CD4-positive, alpha-beta T cell treated with Interleukin-6 for 4 hours (primary cell): ENCODE measurements at regions not wholly inside any gene's neighbourhood (a gene's known extent, or its start where the extent isn't known, plus 50 kb on each side); places are given as distances from the start of the nearest gene placed in this dataset.

Experiments used
- DNase-seq: peaks from one replicate; pipeline ENCODE4 v3.0.0-alpha.2; 2020; ENCODE audit warnings: mixed read lengths

DNA sequence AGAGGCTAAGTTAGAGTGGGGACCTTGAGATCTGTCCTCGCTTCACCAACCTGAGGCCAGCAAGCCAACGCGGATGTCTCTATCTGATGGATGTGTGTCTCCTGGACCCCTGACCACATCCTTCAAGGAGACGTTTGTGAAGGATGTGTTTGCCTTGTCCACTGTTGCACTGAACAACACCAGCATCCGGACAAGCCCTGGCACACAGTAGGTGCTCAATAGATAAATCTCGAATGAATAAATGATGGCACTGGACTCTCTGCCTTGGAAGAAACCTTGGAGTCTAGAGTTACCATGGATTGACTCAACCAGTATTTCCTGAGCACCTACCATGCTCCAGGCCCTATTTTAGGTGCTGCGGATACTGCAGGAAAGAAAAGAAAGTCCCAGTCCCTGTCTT is 97.7 kb upstream of the PTPN1 start:
- DNase-seq: no peak

DNA sequence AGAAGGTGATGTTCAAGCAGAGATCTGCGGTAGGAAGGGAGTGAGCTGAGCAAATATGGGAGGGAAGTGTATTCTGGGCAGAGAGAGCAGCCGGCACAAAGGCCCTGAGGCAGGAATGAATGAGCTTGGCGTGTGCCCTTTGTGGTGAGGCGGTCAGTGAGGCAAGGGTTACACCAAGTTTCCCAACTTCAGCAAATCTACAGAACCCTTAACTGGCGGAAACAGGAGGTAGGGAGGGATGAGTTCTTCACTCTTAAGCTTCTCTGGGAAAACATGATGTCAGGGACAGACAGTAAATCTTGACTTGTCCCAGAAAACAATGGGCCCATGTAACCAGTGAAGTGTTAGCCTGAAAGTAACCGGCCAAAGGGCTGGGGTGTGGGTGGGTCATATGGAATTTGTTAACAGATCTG is 97.1 kb upstream of the PTPN1 start:
- DNase-seq: no peak

DNA sequence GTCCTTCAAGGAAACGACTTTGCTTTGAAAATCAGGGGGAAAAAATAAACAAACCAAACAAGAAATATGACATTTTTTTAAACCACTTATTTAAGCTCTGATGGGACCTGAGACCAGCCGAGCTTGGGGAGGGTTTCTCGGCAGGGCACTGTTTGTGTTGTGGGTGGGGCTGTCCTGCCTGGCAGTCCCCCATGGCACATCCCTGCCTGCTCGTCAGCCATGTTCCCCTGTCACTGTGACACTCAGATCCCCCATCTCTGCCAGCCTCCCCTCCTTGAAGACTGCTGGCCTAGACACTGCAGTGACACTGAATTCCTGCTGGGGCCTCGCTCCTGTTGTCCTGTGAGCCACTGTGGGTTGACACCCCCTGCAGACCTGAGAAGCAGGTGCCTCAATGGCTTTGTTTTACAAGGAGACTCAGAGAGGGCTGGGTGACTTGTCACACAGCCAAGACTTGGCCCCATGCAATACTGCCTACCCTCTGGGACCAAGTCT is 95.1 kb upstream of the PTPN1 start:
- no peak for DNase-seq

DNA sequence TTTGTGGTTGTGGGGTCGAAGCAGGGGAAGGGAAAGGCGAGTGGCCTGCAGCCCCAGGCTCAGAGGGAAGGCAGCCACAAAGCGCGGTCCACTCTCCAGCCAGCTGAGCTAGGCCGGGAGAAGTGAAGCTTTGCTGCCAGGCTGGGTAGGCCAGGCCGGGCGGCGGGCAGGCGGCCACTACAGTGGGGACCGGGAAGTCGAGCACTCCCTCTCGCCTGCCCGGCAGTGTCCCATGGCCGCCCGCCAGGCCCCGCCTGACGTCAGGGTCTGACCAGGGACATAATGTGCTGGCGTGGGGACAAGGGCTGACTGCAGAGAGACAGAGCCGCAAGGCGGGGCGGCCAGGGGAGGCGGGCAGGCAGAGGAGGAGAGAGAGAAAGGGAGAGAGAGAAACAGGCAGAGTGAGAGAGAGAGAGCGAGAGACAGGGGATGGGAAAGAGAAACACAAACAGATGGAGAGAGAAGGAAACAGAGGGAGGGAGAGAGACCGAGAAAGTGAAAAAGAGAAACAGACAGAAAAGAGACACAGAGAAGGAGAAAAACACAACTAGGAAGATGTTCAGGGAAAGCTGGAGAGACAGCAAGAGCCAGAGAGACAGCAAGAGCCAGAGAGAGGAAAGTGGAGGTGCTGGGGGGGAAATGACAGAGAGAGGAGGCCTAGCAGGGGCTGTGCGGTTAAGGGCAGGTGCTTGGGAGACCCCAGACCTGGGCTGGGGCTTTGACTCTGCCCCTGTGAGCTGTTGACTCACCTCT is 94.5 kb upstream of the PTPN1 start:
- DNase-seq: no peak

DNA sequence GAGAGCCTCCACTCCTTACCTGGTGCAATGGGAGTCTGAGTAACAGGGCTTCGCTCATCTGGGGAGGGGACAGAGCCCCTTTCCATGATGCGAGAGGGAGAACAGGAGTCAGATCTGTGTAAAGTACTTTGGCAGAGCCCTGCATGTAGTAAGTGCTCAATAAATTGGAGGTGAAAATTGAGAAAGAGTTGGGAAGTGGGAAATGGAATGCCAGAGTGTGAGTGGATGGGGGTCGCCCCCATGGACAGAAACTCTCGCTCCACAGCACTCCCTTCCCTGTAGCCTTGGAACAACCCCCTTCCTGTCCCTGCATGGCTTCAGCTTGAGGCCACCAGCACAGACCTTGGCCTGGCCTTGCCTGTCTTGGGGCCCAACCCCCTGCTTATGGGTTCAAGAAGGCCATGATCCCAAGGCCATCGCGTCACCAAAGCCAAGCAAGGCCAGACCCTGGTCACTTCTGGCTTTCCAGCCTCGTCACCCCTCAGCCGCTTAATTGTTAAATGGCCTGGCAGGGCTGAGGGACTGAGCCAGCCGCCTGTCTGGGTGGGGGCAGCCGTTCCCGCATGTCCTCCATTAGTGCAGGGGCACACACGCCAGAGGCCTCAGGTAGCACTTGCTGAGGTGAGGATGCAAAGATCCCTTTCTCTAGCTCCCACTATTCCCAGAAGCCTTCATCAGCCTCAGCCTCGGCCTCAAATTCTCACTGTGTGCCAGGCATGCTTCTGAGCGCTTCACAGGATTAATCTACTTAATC is 93.7 kb upstream of the PTPN1 start:
- no peak for DNase-seq

DNA sequence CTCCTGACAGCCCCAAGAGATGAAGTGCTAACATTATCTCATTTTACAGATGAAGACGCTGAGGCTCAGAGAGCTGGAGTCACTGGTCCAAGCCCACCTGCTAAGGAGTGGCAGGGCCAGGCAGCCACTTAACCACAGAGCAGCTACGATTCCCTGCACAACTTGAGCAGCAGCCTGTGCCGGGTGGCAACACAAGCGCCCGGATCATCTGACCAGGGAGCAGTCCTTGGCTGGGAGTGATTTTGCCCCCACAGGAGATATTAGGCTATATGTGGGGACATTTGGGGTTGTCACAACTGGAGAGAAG is 93.2 kb upstream of the PTPN1 start:
- DNase-seq: no peak

DNA sequence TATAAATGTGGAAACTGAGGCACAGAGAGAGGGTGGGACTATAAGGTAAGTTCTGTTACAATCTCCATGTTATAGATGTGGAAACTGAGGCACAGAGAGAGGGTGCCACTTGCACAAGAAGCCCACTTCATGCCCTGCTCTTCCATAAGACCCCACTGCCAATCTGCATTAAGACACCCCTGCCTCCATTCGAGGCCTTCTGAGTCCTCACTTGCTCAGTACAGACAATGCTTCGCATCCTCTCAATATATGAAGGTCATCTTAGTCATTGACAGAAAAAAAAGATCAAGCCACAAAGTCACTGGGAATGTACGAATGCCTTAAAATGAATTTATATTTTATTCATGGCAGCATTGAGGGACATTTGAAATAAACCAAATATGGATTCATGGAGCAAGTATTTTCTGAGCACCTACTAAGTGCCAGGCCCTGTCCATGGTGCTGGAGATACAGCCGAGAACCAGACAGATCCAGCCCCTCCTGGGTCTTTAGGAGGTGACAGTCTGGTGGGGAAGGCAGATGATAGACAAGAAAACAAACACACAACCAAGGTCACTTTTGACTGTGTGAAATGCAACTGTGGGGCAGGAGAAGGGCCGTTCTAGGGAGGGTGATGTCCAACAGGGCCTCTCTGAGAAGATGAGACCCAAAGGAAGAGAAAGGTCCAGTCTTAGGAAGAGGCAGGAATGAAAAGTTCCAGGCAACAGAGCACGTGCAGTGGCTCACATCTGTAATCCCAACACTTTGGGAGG is 92.5 kb upstream of the PTPN1 start:
- no peak for DNase-seq

DNA sequence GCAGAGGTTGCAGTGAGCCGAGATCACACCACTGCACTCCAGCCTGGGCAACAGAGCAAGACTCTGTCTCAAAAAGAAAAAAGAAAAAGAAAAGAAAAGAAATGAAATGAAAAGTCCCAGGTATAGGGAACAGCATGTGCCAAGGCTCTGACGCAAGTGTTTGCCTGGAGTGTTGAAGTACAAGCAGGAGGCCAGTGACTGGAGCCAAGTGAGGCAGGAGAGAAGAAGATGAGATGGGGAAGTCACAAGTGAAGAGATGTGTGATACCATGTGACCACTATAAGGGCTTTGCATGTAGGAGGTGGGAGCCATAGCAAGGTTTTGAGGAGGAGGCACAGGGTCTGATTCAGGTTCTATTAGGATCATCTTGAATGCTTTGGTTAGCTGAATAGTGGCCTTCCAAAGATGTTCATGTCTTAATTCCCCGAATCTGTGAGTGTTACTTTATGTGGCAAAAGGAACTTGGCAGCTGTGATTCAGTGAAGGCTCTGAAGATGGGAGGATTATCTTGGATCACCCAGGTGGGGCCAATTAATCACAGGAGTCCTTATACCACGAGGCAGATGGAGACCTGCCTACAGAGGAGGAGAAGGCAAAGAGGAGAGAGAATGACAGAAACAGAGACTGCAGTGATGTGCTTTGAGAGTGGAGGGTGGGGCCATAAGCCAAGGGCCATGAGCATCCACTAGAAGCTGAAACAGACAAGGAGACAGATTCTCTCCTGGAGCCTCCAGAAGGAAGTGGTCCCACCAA is 91.1 kb upstream of the PTPN1 start:
- no peak for DNase-seq

DNA sequence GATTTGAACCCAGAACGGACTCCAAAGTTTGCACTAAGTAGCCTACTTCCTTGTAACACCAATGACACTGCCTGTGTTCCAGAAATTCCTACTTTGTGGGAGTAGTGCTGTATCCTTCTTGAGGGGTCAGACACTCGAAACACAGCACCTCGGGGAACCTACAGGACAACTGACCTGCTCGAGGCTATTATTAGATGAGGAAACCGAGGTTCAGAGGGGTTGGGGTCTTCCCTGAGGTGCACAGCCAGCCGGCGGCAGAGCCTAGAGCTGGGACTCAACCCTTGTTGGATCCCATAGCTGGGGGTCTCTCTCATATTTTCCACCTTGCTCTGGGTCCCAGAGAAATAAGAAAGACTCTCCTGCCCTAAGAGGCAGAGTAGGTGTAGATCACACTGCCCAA is 89.8 kb upstream of the PTPN1 start:
- no peak for DNase-seq

DNA sequence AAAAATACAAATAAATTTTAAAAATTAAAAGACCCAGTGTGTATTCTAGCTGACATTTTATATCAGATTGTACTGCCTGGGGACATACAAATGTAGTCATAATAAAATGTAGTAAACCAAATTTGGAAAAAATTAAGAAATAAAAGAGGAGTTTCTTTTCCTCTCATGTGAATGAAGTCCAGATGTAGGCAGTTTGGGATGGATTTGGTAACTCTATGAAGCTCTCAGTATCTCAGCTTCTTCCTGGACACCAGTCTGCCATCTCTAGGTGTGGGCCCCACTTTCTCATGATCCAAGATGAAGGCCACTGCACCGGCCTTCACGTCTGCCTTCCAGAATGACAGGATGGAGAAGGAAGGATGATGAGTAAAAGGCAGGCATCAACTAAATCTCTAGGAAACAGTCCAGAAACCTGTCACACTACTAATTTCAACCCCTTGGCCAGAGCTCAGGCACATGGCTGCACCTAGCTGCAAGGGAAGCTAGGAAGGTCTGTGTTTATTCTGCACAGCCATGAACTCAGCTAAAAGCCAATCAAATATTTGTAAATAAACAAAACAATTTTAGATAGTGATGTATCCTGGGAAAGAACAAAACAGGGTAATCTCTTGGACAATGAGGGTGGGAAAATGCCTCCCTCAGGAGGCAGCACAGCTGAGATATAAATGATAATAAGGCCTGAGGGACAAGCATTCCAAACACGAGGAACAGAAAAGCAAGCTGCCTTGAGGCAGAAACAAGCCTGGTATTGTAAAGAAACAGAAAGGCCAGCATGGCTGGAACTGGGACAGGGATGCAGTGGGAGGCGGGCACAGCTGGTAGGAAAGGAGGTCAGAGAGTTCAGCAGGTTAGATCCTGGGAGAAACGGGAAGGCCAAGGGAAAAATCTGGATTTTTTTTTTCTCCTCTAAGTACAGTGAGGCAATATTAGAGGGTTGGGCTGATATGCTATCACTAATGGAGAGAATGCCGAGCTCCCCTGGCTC is 88.5 kb upstream of the PTPN1 start:
- no peak for DNase-seq

DNA sequence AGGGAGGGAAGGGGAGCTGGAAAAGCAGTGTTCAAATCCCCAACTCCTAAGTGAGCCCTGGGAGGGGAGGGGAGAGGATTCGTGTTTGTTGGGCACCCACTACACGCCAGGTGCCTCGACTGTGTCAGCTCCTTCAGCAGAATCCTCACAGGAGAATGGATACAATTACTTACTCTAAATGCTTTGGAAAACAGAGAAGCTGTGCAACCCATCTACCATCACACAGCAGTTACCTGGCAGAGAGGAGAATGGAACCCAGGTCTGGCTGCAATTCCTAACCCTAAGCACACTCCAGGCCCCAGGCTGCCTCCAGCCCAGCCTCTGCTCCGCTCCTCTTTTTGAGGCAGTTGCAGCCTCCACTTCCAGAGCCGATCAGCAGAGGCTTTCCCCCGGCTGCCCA is 86.4 kb upstream of the PTPN1 start:
- DNase-seq: no peak

DNA sequence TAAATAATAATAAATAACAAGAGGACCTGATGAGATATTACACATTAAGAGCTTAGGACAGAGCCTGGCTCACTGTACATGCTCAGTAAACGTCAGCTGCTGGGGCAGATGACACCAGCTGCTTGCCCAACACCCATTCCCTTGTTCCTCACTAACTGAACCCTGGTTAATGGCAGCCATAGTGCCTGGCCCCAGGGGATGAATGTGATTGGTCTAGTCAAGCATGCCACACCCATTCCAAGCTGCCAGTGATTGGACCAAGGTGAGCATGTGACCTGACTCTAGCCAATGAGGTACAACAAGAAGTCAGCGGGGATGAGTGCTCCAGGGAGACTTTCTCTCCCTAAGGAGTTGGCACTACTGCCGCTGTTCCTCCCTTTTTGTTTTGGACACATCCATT is 85.1 kb upstream of the PTPN1 start:
- DNase-seq: no peak

DNA sequence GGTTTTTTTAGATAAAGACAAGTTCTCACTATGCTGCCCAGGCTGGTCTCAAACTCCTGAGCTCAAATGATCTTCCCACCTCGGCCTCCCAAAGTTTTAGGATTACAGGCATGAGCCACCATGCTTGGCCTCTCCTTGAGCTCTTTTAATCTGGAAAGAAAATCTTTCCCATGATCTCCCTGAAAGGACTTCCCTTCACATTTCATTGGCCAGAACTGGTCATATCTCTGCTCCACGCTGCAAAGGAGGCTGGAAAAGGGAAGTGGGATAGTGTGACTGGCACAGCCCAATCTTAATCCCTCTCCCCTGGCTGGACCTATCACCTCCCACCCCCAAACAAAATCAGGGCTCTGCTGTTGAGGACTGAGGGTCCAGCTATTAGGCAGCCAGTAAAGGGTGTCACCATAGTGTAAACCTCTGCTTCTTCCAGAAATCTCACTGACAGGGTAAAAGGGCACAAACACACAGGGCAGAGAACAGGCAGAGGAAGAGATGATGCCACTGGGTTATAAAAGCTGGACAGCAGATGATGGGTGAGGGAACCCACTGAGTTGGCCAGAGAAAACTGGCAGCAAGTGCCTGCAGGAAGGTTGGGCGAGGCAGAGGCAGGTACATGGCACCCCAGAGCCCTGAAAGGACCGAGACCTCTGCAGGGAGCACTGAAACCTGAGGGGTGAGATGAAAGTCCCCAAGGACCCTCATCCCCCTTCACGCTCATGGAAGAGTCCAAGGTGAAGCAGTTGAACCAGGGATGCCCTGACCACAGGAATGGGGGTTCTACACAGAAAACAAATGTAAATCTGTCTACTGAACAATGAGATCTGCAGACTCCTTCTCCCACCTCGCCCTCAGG is 83.1 kb upstream of the PTPN1 start:
- DNase-seq: no peak

DNA sequence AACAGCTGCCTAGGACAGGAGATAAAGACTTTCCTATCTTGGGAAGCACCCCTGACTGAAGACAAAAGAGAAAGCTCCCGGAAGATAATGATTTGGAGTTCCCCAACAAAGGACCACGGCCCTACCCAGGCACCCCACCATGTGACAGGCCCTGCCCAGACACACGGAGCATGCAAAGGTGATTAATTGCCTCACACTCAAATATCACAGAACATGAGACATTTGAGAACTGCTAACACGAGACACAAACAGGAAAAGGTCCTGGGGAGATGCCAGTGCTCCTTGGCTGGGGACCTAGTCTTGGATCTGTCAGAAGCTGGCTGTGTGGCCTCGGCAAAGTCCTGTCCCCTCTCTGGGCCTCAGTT is 82.5 kb upstream of the PTPN1 start:
- DNase-seq: no peak

DNA sequence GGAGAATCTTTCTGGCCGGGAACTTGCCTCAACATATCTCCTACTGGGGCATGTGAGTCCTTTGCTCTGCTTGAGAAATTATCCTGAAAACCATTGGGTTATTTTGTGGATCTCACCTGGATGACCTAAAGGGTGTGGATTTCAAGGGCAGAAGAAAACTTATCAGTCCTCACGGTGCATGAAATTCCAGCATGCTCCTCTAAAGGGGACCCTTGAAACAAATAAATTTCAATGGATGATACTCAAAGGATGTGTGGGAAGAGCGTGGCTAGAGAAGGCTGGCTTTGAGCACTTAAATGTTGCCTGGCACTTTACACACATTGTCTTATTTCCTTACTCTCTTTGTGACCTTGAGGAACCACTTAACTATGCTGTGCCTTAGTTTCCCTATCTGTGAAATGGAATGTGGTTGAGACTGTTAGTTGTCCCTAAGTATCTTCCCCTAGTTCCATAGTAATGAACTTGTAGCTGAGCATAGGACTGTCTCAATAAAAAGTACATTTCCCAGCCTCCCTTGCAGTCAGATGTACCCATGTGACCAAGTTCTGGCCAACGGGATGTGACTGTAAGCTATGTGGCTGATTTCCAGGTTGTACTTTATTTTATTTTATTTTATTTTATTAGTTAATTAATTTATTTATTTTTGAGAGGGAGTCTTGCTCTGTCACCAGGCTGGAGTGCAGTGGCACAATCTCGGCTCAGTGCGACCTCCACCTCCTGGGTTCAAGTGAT is 81.9 kb upstream of the PTPN1 start:
- DNase-seq: no peak

DNA sequence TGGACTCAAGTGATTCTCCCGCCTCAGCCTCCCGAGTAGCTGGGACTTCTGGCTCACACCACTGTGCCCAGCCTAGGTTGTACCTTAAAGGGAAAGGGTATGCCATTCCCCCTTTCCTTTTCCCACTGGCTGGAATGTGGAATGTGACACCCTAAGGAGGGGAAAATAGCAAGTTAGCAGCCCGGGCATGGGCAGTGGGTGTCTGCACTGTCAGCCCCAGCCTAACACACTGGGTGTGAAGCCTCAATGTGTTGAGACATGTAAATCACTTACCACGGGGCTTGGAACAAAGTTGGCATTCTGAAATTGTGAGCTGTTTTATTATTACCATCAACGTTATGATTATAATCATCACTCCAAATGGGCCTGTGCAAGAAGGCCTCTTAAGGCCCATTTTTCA is 80.8 kb upstream of the PTPN1 start:
- no peak for DNase-seq

DNA sequence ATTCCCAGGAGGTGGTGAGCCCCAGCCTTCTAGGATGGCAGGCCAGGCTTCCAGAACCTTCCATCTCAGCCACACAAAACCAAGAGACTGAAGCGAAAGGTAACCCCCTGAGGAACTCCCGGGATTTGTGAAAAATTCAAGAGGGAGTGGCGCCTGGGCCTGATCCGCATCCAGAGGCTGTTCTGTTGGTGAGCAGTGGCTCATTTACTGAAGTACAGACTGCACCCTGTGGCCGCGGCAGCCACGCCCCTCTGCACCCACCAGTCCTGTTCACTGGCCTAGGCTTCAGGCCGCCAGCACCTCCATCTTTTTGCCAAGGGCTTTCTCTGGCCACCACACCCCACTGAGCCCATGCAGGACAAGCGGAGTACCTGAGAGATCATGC is 79.1 kb upstream of the PTPN1 start:
- no peak for DNase-seq

DNA sequence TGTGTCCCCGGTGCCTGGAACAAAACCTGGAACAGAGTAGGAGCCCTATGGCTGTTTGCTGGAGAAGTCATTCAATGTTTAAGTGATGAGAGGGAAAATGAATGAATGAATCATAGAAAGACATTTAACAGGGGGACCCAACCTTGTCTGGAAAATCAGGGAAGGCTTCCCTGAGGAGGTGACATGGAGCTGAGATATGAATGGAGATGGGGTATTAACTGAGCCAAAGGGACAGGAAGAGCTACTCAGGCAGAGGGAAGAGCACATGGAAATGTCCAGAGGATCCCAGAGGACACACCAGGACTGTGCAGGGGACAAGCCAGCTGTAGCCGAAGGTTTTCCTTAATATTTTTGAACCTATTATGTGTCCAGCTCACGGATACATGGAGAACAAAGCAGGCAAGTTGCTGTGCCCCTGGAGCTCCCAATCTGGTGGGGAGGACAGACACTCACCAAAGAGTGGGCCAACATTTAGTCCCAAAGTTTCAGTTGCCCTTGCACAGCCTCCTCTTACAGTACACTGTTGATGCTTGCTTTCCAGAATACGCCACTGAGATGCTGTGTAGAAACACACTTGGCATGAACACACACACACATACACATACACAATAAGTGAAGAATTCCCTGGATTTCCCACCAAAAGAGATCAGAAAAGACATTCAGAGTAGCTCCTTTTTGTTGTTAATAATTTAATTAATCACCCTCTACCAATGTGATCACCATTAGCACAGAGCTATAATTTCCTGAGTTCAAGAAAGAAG is 77.0 kb upstream of the PTPN1 start:
- no peak for DNase-seq

DNA sequence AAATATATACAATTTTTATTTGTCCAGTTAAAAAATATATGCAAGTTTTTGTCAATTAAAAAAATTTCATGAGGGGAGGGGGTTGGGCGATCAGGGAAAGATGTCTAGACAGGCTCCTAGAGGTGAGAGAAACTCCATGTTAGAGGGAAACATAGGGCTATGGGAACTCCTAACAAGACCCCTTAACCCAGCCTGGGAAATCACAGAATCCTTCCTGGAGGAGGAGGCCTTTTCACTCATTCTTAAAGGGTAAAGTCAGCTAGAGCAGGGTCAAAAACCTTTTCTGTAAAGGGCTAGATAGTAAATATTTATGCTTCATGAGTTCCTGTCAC is 75.9 kb upstream of the PTPN1 start:
- no peak for DNase-seq
